NCI-H748 (cell line): ENCODE measurements at regions not wholly inside any gene's neighbourhood (a gene's known extent, or its start where the extent isn't known, plus 50 kb on each side); places are given as distances from the start of the nearest gene placed in this dataset.

Experiments
- DNase-seq: peaks from one replicate; lab custom pipeline; 2025; ENCODE audit not compliant: unreplicated experiment; lab: John Stamatoyannopoulos, UW

DNA sequence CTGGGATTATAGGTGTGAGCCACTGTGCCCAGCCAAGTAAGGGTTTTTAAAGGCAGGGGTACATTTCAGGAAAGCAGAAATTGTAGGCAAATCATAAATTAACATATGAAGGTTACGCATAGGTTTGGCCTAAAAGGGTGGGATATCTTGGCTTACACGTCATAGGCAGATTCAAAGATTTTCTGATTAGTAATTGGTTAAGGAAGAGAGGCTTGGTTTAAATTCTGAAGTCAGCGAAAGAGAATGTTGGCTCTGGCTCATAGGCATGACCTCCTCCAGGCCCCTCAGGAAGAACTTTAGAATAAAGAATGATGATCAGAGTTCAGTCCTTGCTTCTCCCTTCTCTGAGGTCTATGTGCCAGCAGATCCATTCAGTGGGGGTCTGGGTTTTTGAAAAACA lies 124.8 kb upstream of the RBBP6 start:
- DNase-seq, result no peak

DNA sequence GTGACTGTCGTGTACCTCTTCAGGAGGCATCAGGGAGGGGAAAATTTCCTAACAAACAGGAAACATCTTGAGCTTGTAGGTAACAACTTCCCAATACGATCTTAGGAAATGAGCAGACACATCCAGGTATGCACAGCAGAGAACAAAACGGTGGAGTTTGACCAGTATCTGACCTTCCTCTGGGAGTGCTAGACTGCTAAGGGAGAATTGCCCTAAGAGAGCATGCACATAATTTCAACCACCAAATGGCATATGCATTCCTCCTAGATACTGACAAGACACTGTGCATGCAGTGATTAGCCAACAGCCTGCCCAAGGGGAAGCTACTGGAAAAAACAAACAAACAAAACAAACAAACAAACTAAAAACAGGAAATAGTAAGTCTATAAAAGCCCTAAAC lies 120.6 kb upstream of the RBBP6 start:
- no peak for DNase-seq

- no peak for DNase-seq
Observed at GRCh38 chr16:24423312-24423711, 116.1 kb upstream of the RBBP6 start.

- DNase-seq, result no peak
Observed at GRCh38 chr16:24424364-24424763, 115.0 kb upstream of the RBBP6 start.

GRCh38 chr16:24427840-24428239 lies 111.5 kb upstream of the RBBP6 start:
- no peak for DNase-seq

DNA sequence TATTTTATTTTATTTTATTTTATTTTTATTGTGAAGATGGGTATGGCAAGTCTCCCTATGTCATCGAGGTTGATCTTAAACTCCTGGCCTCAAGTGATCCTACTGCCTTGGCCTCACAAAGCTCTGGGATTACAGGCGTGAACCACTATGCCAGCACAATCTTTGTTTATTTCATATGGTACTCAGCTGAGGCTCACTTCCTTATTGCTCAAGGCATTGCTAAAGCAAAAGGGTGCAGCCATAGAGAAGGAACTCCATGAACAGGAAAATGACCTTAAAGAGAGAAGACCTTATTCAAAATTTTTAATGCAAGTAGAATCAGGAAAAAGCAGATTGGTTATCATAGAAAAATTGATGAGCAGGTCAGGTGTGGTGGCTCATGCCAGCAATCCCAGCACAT lies 110.6 kb upstream of the RBBP6 start:
- DNase-seq, result no peak

- no peak for DNase-seq
Observed at GRCh38 chr16:24430954-24431760, 108.2 kb upstream of the RBBP6 start.

- DNase-seq, result no peak
Observed at GRCh38 chr16:24433706-24434105, 105.7 kb upstream of the RBBP6 start.

GRCh38 chr16:24440306-24440705 lies 99.1 kb upstream of the RBBP6 start:
- no peak for DNase-seq

- DNase-seq, result no peak
Observed at GRCh38 chr16:24442631-24443030, 96.7 kb upstream of the RBBP6 start.

GRCh38 chr16:24445216-24445615 lies 94.2 kb upstream of the RBBP6 start:
- DNase-seq, result no peak

- DNase-seq, result no peak
Observed at GRCh38 chr16:24446189-24446588, 93.2 kb upstream of the RBBP6 start.

GRCh38 chr16:24452724-24453123 lies 86.6 kb upstream of the RBBP6 start:
- DNase-seq, result no peak

- DNase-seq, result no peak
Observed at GRCh38 chr16:24463196-24463945, 76.0 kb upstream of the RBBP6 start.

- DNase-seq, result no peak
Observed at GRCh38 chr16:24471561-24472350, 67.6 kb upstream of the RBBP6 start.

DNA sequence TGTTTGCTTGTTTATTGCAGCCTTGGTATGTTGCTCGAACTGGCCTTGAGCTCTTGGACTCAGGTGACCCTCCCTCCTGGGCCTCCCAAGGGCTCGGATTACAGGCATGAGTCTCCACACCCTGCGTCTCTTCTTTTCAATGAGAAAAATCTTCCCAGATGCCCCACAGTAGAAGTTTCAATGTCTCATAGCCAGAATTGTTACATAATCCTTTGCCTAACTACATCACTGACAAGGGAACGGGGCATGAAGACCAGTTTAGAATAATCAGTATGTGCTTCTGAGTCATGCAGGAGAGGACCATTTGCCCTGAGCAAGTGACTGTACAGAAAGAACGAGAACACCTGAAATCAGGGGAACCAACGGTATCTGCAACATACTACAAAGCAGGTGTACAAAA lies 61.9 kb upstream of the RBBP6 start:
- no peak for DNase-seq

DNA sequence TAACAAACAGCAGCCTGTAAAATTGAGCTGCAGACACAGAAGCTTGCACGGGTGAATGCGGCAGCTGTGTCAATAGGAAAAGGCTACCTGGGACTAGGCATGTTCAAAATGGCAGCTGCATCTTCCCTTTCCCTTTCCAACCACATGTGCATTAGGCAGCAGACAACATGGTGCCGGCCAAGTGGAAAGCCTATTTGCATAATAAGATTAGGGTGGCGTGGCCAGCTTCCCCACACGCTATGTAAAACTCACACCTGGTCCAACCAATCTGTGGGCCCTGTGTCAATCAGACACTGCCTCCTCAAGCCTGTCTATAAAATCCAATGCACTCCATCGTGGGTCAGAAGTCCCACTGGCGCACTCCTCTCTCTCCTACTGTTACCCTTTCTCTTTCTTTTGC lies 61.0 kb upstream of the RBBP6 start:
- peak; percentile 66 for DNase-seq

- no peak for DNase-seq
Observed at GRCh38 chr16:24482681-24483202, 56.6 kb upstream of the RBBP6 start.

- no peak for DNase-seq
Observed at GRCh38 chr16:24488045-24488444, 51.3 kb upstream of the RBBP6 start.
